Tibial nerve (tissue), 4 donors: ENCODE measurements at regions not wholly inside any gene's neighbourhood (a gene's known extent, or its start where the extent isn't known, plus 50 kb on each side); places are given as distances from the start of the nearest gene placed in this dataset.

ENCODE experiments used
- EP300 ChIP-seq, 2 donors: sonication (generic); formaldehyde crosslinking; IDR thresholded peaks; one replicate each; pipeline ENCODE4 v1.6.1; 2017; ENCODE audit warnings: antibody characterized with exemption in 2 of 2, mild to moderate bottlenecking in 1 of 2
- POLR2A ChIP-seq, 2 donors: fragments of 450-650 bp; IDR thresholded peaks; one replicate each; pipeline ENCODE4 v1.6.1; 2017; ENCODE audit warnings: antibody characterized with exemption in 2 of 2, mild to moderate bottlenecking in 2 of 2, moderate library complexity in 2 of 2
- TF ChIP-seq, protein P1 (sequence below), 5 experiments: fragments of 200-600 bp in 3 of 5; fragments of 450-650 bp in 2 of 5; sonication (generic) in 3 of 5; IDR thresholded peaks; one replicate each; pipeline ENCODE4 v1.5.1; 2016 to 2019; ENCODE audit warnings: antibody characterized with exemption in 5 of 5, mild to moderate bottlenecking in 3 of 5, moderate library complexity in 2 of 5

DNA sequence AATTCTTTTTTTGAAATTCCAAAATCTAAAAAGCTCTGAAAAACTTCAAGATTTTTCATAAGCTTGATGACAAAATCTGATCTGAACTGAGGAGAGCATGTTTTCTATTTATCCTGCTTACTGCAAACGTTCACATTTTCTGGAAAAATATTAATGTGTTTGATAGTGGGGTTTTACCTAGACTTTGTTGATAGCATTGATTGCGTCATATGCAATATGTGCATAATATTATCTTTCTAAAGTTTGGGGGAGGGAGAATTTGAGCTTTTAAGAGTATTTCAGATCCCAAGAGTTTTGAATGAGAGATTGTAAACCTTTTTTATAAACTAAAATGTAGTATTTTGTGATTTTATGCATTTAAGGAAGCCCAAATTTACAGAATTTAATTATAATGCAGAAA, 62.8 kb upstream of the CDH6 start:
- TF ChIP-seq, protein P1, sequence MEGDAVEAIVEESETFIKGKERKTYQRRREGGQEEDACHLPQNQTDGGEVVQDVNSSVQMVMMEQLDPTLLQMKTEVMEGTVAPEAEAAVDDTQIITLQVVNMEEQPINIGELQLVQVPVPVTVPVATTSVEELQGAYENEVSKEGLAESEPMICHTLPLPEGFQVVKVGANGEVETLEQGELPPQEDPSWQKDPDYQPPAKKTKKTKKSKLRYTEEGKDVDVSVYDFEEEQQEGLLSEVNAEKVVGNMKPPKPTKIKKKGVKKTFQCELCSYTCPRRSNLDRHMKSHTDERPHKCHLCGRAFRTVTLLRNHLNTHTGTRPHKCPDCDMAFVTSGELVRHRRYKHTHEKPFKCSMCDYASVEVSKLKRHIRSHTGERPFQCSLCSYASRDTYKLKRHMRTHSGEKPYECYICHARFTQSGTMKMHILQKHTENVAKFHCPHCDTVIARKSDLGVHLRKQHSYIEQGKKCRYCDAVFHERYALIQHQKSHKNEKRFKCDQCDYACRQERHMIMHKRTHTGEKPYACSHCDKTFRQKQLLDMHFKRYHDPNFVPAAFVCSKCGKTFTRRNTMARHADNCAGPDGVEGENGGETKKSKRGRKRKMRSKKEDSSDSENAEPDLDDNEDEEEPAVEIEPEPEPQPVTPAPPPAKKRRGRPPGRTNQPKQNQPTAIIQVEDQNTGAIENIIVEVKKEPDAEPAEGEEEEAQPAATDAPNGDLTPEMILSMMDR (IDR thresholded peaks at IDR 0.05) = no peak
- TF ChIP-seq POLR2A (IDR thresholded peaks at IDR 0.05) (no peak), EP300 (IDR thresholded peaks at IDR 0.05) (no peak)
